GM18508 (cell line): ENCODE measurements at regions not wholly inside any gene's neighbourhood (a gene's known extent, or its start where the extent isn't known, plus 50 kb on each side); places are given as distances from the start of the nearest gene placed in this dataset.
"Not testable (repeated sequence)": the region's sequence is repeated elsewhere in the genome, so short reads cannot be mapped to it uniquely, and the experiment has no call there.

Experiments
- ATAC-seq: cut with Tn5 transposase; IDR thresholded peaks from one replicate; pipeline ENCODE4 v1.9.1; 2021; ENCODE audit warnings: moderate number of reproducible peaks; ENCODE audit not compliant: insufficient read depth, unreplicated experiment

GRCh38 chr5:93235761-93236160, 345.3 kb downstream of the NR2F1-AS1 start:
- ATAC-seq, result no peak

- no peak for ATAC-seq
Measured at GRCh38 chr5:93226202-93226735, 354.8 kb downstream of the NR2F1-AS1 start.

GRCh38 chr5:93225748-93226147, 355.3 kb downstream of the NR2F1-AS1 start:
- ATAC-seq, result no peak

GRCh38 chr5:93224624-93225023, 356.4 kb downstream of the NR2F1-AS1 start:
- no peak for ATAC-seq

- no peak for ATAC-seq
Measured at GRCh38 chr5:93221773-93222172, 359.2 kb downstream of the NR2F1-AS1 start.

GRCh38 chr5:93220431-93220830, 360.6 kb downstream of the NR2F1-AS1 start:
- ATAC-seq, result no peak

GRCh38 chr5:93219641-93220145, 361.3 kb downstream of the NR2F1-AS1 start:
- ATAC-seq, result no peak

- ATAC-seq, result not testable (repeated sequence)
Measured at GRCh38 chr5:93213111-93213794, 367.8 kb downstream of the NR2F1-AS1 start.

- ATAC-seq, result no peak
Measured at GRCh38 chr5:93209476-93209875, 371.5 kb downstream of the NR2F1-AS1 start.

GRCh38 chr5:93208141-93208751, 372.8 kb downstream of the NR2F1-AS1 start:
- no peak for ATAC-seq

- ATAC-seq, result no peak
Measured at GRCh38 chr5:93206203-93206602, 374.8 kb downstream of the NR2F1-AS1 start.

- ATAC-seq, result no peak
Measured at GRCh38 chr5:93201061-93201460, 380.0 kb downstream of the NR2F1-AS1 start.

- no peak for ATAC-seq
Measured at GRCh38 chr5:93196986-93197385, 384.0 kb downstream of the NR2F1-AS1 start.

- no peak for ATAC-seq
Measured at GRCh38 chr5:93193431-93194347, 387.3 kb downstream of the NR2F1-AS1 start.

- ATAC-seq, result no peak
Measured at GRCh38 chr5:93192683-93193082, 388.3 kb downstream of the NR2F1-AS1 start.

- ATAC-seq, result no peak
Measured at GRCh38 chr5:93192087-93192486, 388.9 kb downstream of the NR2F1-AS1 start.

- no peak for ATAC-seq
Measured at GRCh38 chr5:93191035-93191817, 389.8 kb downstream of the NR2F1-AS1 start.

GRCh38 chr5:93189707-93190120, 391.3 kb downstream of the NR2F1-AS1 start:
- no peak for ATAC-seq

- ATAC-seq, result no peak
Measured at GRCh38 chr5:93188876-93189485, 392.0 kb downstream of the NR2F1-AS1 start.
